H1 (cell line): ENCODE measurements at regions not wholly inside any gene's neighbourhood (a gene's known extent, or its start where the extent isn't known, plus 50 kb on each side); places are given as distances from the start of the nearest gene placed in this dataset.

Experiments
- CTCF ChIA-PET: fragments of 300-600 bp; sonication (Branson Sonifier 250); formaldehyde crosslinking; loops from one replicate; lab custom pipeline; 2021; ENCODE audit not compliant: partially characterized antibody; lab: Charles Lee
- POLR2A ChIA-PET: fragments of 300-600 bp; sonication (Branson Sonifier 250); formaldehyde crosslinking; loops from one replicate; lab custom pipeline; 2021; ENCODE audit warnings: inconsistent platforms; ENCODE audit not compliant: partially characterized antibody; lab: Charles Lee
- DNase-seq, 2 experiments: peaks; one replicate each; pipeline versions ENCODE4 v3.0.0 to v3.0.0-alpha.2; 2010 to 2022; ENCODE audit warnings: low spot score in 2 of 2, low read depth in 1 of 2, mixed read lengths in 1 of 2
- FAIRE-seq: peaks from 2 replicates; lab custom pipeline; 2011; peaks lifted over from hg19 to GRCh38; lab: Jason Lieb, UNC
- H2AFZ ChIP-seq: 2 replicates; pipeline ENCODE4 v1.8.1; 2012; ENCODE audit warnings: low read length, inconsistent platforms
- H2AK5ac ChIP-seq: 2 replicates; pipeline ENCODE4 v1.6.1; 2013; ENCODE audit warnings: low read depth, low read length
- H2BK120ac ChIP-seq: replicated peaks from 2 replicates; pipeline ENCODE3; 2013; ENCODE audit warnings: low read depth, low read length, inconsistent platforms
- H2BK12ac ChIP-seq: 2 replicates; pipeline ENCODE4 v1.6.1; 2013; ENCODE audit warnings: low read depth, low read length
- H2BK15ac ChIP-seq: 2 replicates; pipeline ENCODE4 v1.6.1; 2013; ENCODE audit warnings: low read length
- H2BK20ac ChIP-seq: 2 replicates; pipeline ENCODE4 v1.6.1; 2013; ENCODE audit warnings: low read length
- H2BK5ac ChIP-seq: 2 replicates; pipeline ENCODE4 v1.6.1; 2013; ENCODE audit warnings: low read depth, low read length
- H3K14ac ChIP-seq: 2 replicates; pipeline ENCODE4 v1.6.1; 2013; ENCODE audit warnings: inconsistent platforms; ENCODE audit not compliant: insufficient read length
- H3K18ac ChIP-seq: 2 replicates; pipeline ENCODE4 v1.6.1; 2013; ENCODE audit warnings: low read length; ENCODE audit errors: extremely low read depth
- H3K23ac ChIP-seq: 2 replicates; pipeline ENCODE4 v1.6.1; 2013; ENCODE audit warnings: inconsistent platforms; ENCODE audit not compliant: insufficient read length
- H3K23me2 ChIP-seq: 2 replicates; pipeline ENCODE4 v1.6.1; 2013; ENCODE audit warnings: low read depth, low read length
- H3K27ac ChIP-seq: 2 replicates; pipeline ENCODE4 v1.6.1; 2011; ENCODE audit warnings: low read depth, low read length, inconsistent platforms
- H3K27me3 ChIP-seq, 4 experiments: replicated peaks in 1 of 4; 1 replicate in 1 of 4; 2 replicates in 3 of 4; pipeline versions ENCODE4 v1.6.1 to v1.8.1; 2011 to 2013; ENCODE audit warnings: low read length in 3 of 4, mild to moderate bottlenecking in 3 of 4, inconsistent platforms in 2 of 4, mixed read lengths in 2 of 4, moderate library complexity in 1 of 4; ENCODE audit not compliant: control insufficient read depth in 3 of 4, insufficient read depth in 3 of 4; ENCODE audit errors: extremely low read depth in 1 of 4
- H3K36me3 ChIP-seq, 4 experiments: 2 replicates each; pipeline versions ENCODE4 v1.6.1 to v1.8.1; 2011 to 2013; ENCODE audit warnings: mild to moderate bottlenecking in 4 of 4, low read length in 3 of 4, moderate library complexity in 2 of 4, control low read depth in 1 of 4, inconsistent platforms in 1 of 4; ENCODE audit not compliant: insufficient read depth in 4 of 4, control insufficient read depth in 2 of 4
- H3K4ac ChIP-seq: replicated peaks from 2 replicates; pipeline ENCODE3; 2013; ENCODE audit warnings: low read length, low read depth, mixed read lengths, inconsistent platforms; ENCODE audit not compliant: insufficient read length
- H3K4me1 ChIP-seq, 4 experiments: replicated peaks in 1 of 4; 1 replicate in 1 of 4; 2 replicates in 3 of 4; pipeline versions ENCODE4 v1.6.1 to v1.8.1; 2011 to 2013; ENCODE audit warnings: low read length in 3 of 4, inconsistent platforms in 2 of 4, mixed read lengths in 1 of 4; ENCODE audit not compliant: insufficient read depth in 4 of 4, control insufficient read depth in 3 of 4
- H3K4me2 ChIP-seq, 2 experiments: 2 replicates each; pipeline versions ENCODE4 v1.6.1 to v1.8.1; 2011 to 2013; ENCODE audit warnings: low read depth in 2 of 2, low read length in 2 of 2, control low read depth in 1 of 2, inconsistent platforms in 1 of 2, mild to moderate bottlenecking in 1 of 2; ENCODE audit not compliant: insufficient read depth in 1 of 2
- H3K4me3 ChIP-seq, 4 experiments: fragments of 200-600, 300-600 bp in 1 of 4; sonication (generic), shearing (Covaris generic), sonication (Bioruptor Twin) in 1 of 4; 2 replicates each; pipeline versions ENCODE4 v1.5.1 to v1.8.1; 2011 to 2016; ENCODE audit warnings: low read length in 4 of 4, low read depth in 3 of 4, control low read depth in 2 of 4, inconsistent platforms in 2 of 4, mild to moderate bottlenecking in 2 of 4, mixed read lengths in 1 of 4, moderate library complexity in 1 of 4; ENCODE audit not compliant: insufficient read depth in 2 of 4; ENCODE audit errors: extremely low read depth in 1 of 4
- H3K56ac ChIP-seq: replicated peaks from 2 replicates; pipeline ENCODE3; 2013; ENCODE audit warnings: low read depth, mild to moderate bottlenecking, mixed read lengths, low read length, inconsistent platforms; ENCODE audit not compliant: insufficient read length
- H3K79me1 ChIP-seq: 2 replicates; pipeline ENCODE4 v1.6.1; 2013; ENCODE audit warnings: low read depth, low read length, control low read depth
- H3K79me2 ChIP-seq, 2 experiments: 2 replicates each; pipeline versions ENCODE4 v1.6.1 to v1.8.1; 2012 to 2013; ENCODE audit warnings: low read length in 2 of 2, mild to moderate bottlenecking in 2 of 2, inconsistent platforms in 1 of 2; ENCODE audit not compliant: insufficient read depth in 2 of 2, control insufficient read depth in 1 of 2
- H3K9ac ChIP-seq, 4 experiments: replicated peaks in 1 of 4; 1 replicate in 1 of 4; 2 replicates in 3 of 4; pipeline versions ENCODE4 v1.6.1 to v1.8.1; 2011 to 2013; ENCODE audit warnings: low read depth in 3 of 4, low read length in 3 of 4, control low read depth in 2 of 4, mild to moderate bottlenecking in 2 of 4, moderate library complexity in 2 of 4, inconsistent platforms in 1 of 4; ENCODE audit errors: extremely low read depth in 1 of 4
- H3K9me3 ChIP-seq, 2 experiments: 2 replicates each; pipeline versions ENCODE4 v1.6.1 to v1.8.1; 2012 to 2013; ENCODE audit warnings: mild to moderate bottlenecking in 2 of 2, moderate library complexity in 2 of 2, control low read depth in 1 of 2, inconsistent platforms in 1 of 2, low read depth in 1 of 2, low read length in 1 of 2, mixed read lengths in 1 of 2; ENCODE audit not compliant: insufficient read depth in 2 of 2
- H4K20me1 ChIP-seq, 2 experiments: replicated peaks in 1 of 2; 2 replicates each; pipeline versions ENCODE3 to v1.8.1; 2011 to 2013; ENCODE audit warnings: inconsistent platforms in 2 of 2, low read length in 2 of 2, mild to moderate bottlenecking in 1 of 2; ENCODE audit not compliant: insufficient read depth in 2 of 2, control insufficient read depth in 1 of 2
- H4K5ac ChIP-seq: 2 replicates; pipeline ENCODE4 v1.6.1; 2013; ENCODE audit warnings: low read length, low read depth, mixed read lengths, inconsistent platforms; ENCODE audit not compliant: insufficient read length
- H4K8ac ChIP-seq: 2 replicates; pipeline ENCODE4 v1.8.0; 2013; ENCODE audit warnings: mild to moderate bottlenecking, moderate library complexity, low read length, inconsistent platforms; ENCODE audit not compliant: insufficient read depth; ENCODE audit errors: extremely low read depth
- H4K91ac ChIP-seq: replicated peaks from 2 replicates; pipeline ENCODE3; 2013; ENCODE audit warnings: low read length, mixed read lengths, inconsistent platforms; ENCODE audit not compliant: insufficient read length
- BCL11A ChIP-seq, 2 experiments: IDR thresholded peaks; one replicate each; pipeline ENCODE4 v1.6.1; 2011; ENCODE audit warnings: low read depth in 2 of 2, low read length in 2 of 2, mild to moderate bottlenecking in 2 of 2
- RFX5 ChIP-seq: IDR thresholded peaks from 2 replicates; pipeline ENCODE4 v1.6.1; 2011; ENCODE audit warnings: low read depth, low read length, improper control_type of control experiment, borderline replicate concordance
- WGBS, 2 experiments: shearing (Covaris generic) in 1 of 2; methylation state at CpG; one replicate each; pipeline versions ENCODE4 v1.1.6 to v1.1.7; 2013 to 2015; ENCODE audit warnings: low lambda C conversion rate in 2 of 2, mixed read lengths in 2 of 2, inconsistent platforms in 1 of 2, low coverage in 1 of 2, missing lambda C conversion rate in 1 of 2; ENCODE audit not compliant: insufficient replicate concordance in 2 of 2, insufficient coverage in 1 of 2, insufficient read length in 1 of 2; ENCODE audit errors: extremely low coverage in 1 of 2, missing lambda C conversion rate in 1 of 2; 5-methylcytosine and 5-hydroxymethylcytosine counted together

- Histone ChIP-seq H3K4me3 (no peak overlapping the region), H3K27ac (no peak overlapping the region), H2AFZ (no peak overlapping the region), H2BK12ac (no peak overlapping the region), H3K23ac (no peak overlapping the region), H2BK20ac (no peak overlapping the region), H3K27me3 (no peaks in the 10 kb centered on the region), H2BK120ac (no peak overlapping the region), H4K20me1 (no peaks in the 10 kb centered on the region), H4K91ac (no peak overlapping the region), H3K14ac (no peak overlapping the region), H4K5ac (no peak overlapping the region), H3K9me3 (peaks cover 49 to 100% of the 10 kb centered on the region in 2 experiments), H3K4me2 (no peak overlapping the region), H4K8ac (no peak overlapping the region), H3K4ac (no peak overlapping the region), H2AK5ac (no peak overlapping the region), H3K36me3 (no peaks in the 10 kb centered on the region), H3K9ac (no peak overlapping the region), H2BK5ac (no peak overlapping the region), H3K23me2 (no peaks in the 10 kb centered on the region), H3K56ac (no peak overlapping the region), H3K4me1 (no peaks in the 10 kb centered on the region), H3K18ac (no peak overlapping the region), H2BK15ac (no peak overlapping the region), H3K79me1 (no peaks in the 10 kb centered on the region), H3K79me2 (no peaks in the 10 kb centered on the region)
- FAIRE-seq (no peak), DNase-seq (no peak)
- 89% methylated on average over 37 of the region's 43 CpGs; no CpG with 5 or more reads in 1 of the 2 experiments for WGBS, 2 experiments
- TF ChIP-seq BCL11A (IDR thresholded peaks at IDR 0.05; ENCODE audit: low read depth in 2 of 2, low read length in 2 of 2) (no peak), RFX5 (no peak)
- ChIA-PET POLR2A (no interaction called here), CTCF (no interaction called here)
These were observed 2290.1 kb downstream of the TP53TG3F start for GRCh38 chr16:35749253-35750141.
